ENCODE measurements at regions not wholly inside any gene's neighbourhood (a gene's known extent, or its start where the extent isn't known, plus 50 kb on each side); places are given as distances from the start of the nearest gene placed in this dataset.

- Histone ChIP-seq H3K27me3 (no peaks in the 10 kb centered on the region), H3K4me3 (no peak overlapping the region), H3K9me3 (no peaks in the 10 kb centered on the region), H3K36me3 (no peaks in the 10 kb centered on the region), H3K4me1 (peaks cover 0 to 10% (median 0%) of the 10 kb centered on the region in 4 donors), H3K27ac (no peak overlapping the region)
- no peak for TF ChIP-seq POLR2A (IDR thresholded peaks at IDR 0.05)
- no peak for TF ChIP-seq CTCF (IDR thresholded peaks at IDR 0.05)
- no peak for DNase-seq
These were observed 89.1 kb upstream of the MBOAT2 start for GRCh38 chr2:9092383-9093282.

GRCh38 chr2:9091811-9092210 is 88.3 kb upstream of the MBOAT2 start:
- Histone ChIP-seq H3K4me1 (peaks cover 0 to 10% (median 0%) of the 10 kb centered on the region in 4 donors), H3K4me3 (no peak overlapping the region), H3K36me3 (no peaks in the 10 kb centered on the region), H3K9me3 (no peaks in the 10 kb centered on the region), H3K27me3 (no peaks in the 10 kb centered on the region), H3K27ac (no peak overlapping the region)
- no peak for TF ChIP-seq CTCF (IDR thresholded peaks at IDR 0.05)
- DNase-seq: no peak

GRCh38 chr2:9089831-9090230 is 86.3 kb upstream of the MBOAT2 start:
- Histone ChIP-seq H3K36me3 (no peaks in the 10 kb centered on the region), H3K9me3 (no peaks in the 10 kb centered on the region), H3K27me3 (no peaks in the 10 kb centered on the region), H3K27ac (no peak overlapping the region), H3K4me3 (no peak overlapping the region), H3K4me1 (no peaks in the 10 kb centered on the region)
- DNase-seq: no peak
- TF ChIP-seq POLR2A (IDR thresholded peaks at IDR 0.05): no peak
- no peak for TF ChIP-seq CTCF (IDR thresholded peaks at IDR 0.05)

GRCh38 chr2:9087121-9087681 is 83.7 kb upstream of the MBOAT2 start:
- no peak for DNase-seq
- no peak overlapping the region for H3K27ac ChIP-seq
- no peaks in the 10 kb centered on the region for H3K36me3 ChIP-seq
- H3K4me3 ChIP-seq: no peak overlapping the region
- no peaks in the 10 kb centered on the region for H3K27me3 ChIP-seq
- no peak for TF ChIP-seq CTCF (IDR thresholded peaks at IDR 0.05)
- TF ChIP-seq POLR2A (IDR thresholded peaks at IDR 0.05): no peak
- H3K9me3 ChIP-seq: no peaks in the 10 kb centered on the region
- H3K4me1 ChIP-seq: no peaks in the 10 kb centered on the region

GRCh38 chr2:9086465-9086864 is 83.0 kb upstream of the MBOAT2 start:
- Histone ChIP-seq H3K9me3 (no peaks in the 10 kb centered on the region), H3K27me3 (no peaks in the 10 kb centered on the region), H3K4me1 (no peaks in the 10 kb centered on the region), H3K36me3 (no peaks in the 10 kb centered on the region), H3K4me3 (no peak overlapping the region), H3K27ac (no peak overlapping the region)
- no peak for DNase-seq
- TF ChIP-seq POLR2A (IDR thresholded peaks at IDR 0.05) (no peak), CTCF (IDR thresholded peaks at IDR 0.05) (no peak)

Data from Peyer's patch (tissue), 4 donors.